HepG2 (cell line): ENCODE measurements at regions not wholly inside any gene's neighbourhood (a gene's known extent, or its start where the extent isn't known, plus 50 kb on each side); places are given as distances from the start of the nearest gene placed in this dataset.

Experiments
- ARID2 ChIP-seq: sonication (generic); formaldehyde crosslinking; IDR thresholded peaks from 2 replicates; pipeline ENCODE4 v1.8.1; 2022; ENCODE audit warnings: mild to moderate bottlenecking, missing genetic modification reagents, borderline replicate concordance
- CTCF ChIP-seq: sonication (generic); formaldehyde crosslinking; IDR thresholded peaks from 2 replicates; pipeline ENCODE4 v1.5.0; 2020; ENCODE audit warnings: mild to moderate bottlenecking, missing genetic modification reagents, moderate library complexity
- DNMT1 ChIP-seq: sonication (generic); formaldehyde crosslinking; IDR thresholded peaks from 2 replicates; pipeline ENCODE4 v1.5.1; 2020; ENCODE audit warnings: mild to moderate bottlenecking, missing genetic modification reagents
- ELF1 ChIP-seq: sonication (generic); formaldehyde crosslinking; IDR thresholded peaks from 2 replicates; pipeline ENCODE4 v1.4.0; 2020; ENCODE audit warnings: missing genetic modification reagents
- FOSL2 ChIP-seq: sonication (generic); formaldehyde crosslinking; IDR thresholded peaks from 2 replicates; pipeline ENCODE4 v1.4.0; 2020; ENCODE audit warnings: missing genetic modification reagents
- GATAD2A ChIP-seq: IDR thresholded peaks from 2 replicates; pipeline ENCODE4 v1.6.1; 2016
- HDAC6 ChIP-seq: fragments of 200-600 bp; sonication (generic); IDR thresholded peaks from 2 replicates; pipeline ENCODE4 v1.7.0; 2017; ENCODE audit warnings: mild to moderate bottlenecking, antibody characterized with exemption, low read length, low read depth
- KLF16 ChIP-seq, 2 experiments: sonication (generic) in 1 of 2; formaldehyde crosslinking in 1 of 2; IDR thresholded peaks; 2 replicates each; pipeline versions ENCODE4 v1.6.1 to v1.8.0; 2016 to 2023; ENCODE audit warnings: missing genetic modification reagents in 2 of 2, missing compliant biosample characterization in 1 of 2
- MXI1 ChIP-seq: IDR thresholded peaks from 3 replicates; pipeline ENCODE4 v1.6.1; 2012; ENCODE audit warnings: low read depth, low read length, inconsistent platforms, borderline replicate concordance
- SRSF4 ChIP-seq: fragments of 200-400 bp; formaldehyde crosslinking; IDR thresholded peaks from one replicate; pipeline ENCODE4 v1.6.1; 2018; ENCODE audit warnings: mild to moderate bottlenecking, low read depth, low read length, moderate library complexity; ENCODE audit not compliant: poor library complexity, severe bottlenecking
- ZEB1 ChIP-seq: IDR thresholded peaks from 2 replicates; pipeline ENCODE4 v1.6.1; 2012; ENCODE audit warnings: mild to moderate bottlenecking, low read depth, inconsistent platforms; ENCODE audit not compliant: insufficient replicate concordance
- ZFP62 ChIP-seq: sonication (generic); formaldehyde crosslinking; IDR thresholded peaks from 2 replicates; pipeline ENCODE4 v1.4.0; 2020; ENCODE audit warnings: missing genetic modification reagents
- ZNF274 ChIP-seq: sonication (generic); formaldehyde crosslinking; IDR thresholded peaks from 2 replicates; pipeline ENCODE4 v1.5.1; 2020; ENCODE audit warnings: mild to moderate bottlenecking, missing genetic modification reagents
- ZNF572 ChIP-seq: sonication (generic); formaldehyde crosslinking; IDR thresholded peaks from 2 replicates; pipeline ENCODE4 v1.5.1; 2020; ENCODE audit warnings: mild to moderate bottlenecking, missing genetic modification reagents
- ZSCAN20 ChIP-seq: sonication (generic); formaldehyde crosslinking; IDR thresholded peaks from 2 replicates; pipeline ENCODE4 v1.4.0; 2020; ENCODE audit warnings: missing genetic modification reagents, mild to moderate bottlenecking, borderline replicate concordance
- ZXDC ChIP-seq: sonication (generic); formaldehyde crosslinking; IDR thresholded peaks from 2 replicates; pipeline ENCODE4 v1.5.0; 2020; ENCODE audit warnings: mild to moderate bottlenecking, missing genetic modification reagents
- TF ChIP-seq, protein P1 (sequence below): sonication (generic); formaldehyde crosslinking; IDR thresholded peaks from 2 replicates; pipeline ENCODE4 v1.5.1; 2020; ENCODE audit warnings: mild to moderate bottlenecking, moderate library complexity, missing genetic modification reagents
- TF ChIP-seq, protein P2 (sequence below): sonication (generic); formaldehyde crosslinking; IDR thresholded peaks from 2 replicates; pipeline ENCODE4 v1.5.0; 2020; ENCODE audit warnings: missing genetic modification reagents, mild to moderate bottlenecking, borderline replicate concordance
- TF ChIP-seq, protein P3 (sequence below): IDR thresholded peaks from 2 replicates; pipeline ENCODE4 v1.6.1; 2016; ENCODE audit warnings: mild to moderate bottlenecking

GRCh38 chr6:44655412-44656342 is 268.2 kb downstream of the CDC5L start (continued):
- TF ChIP-seq KLF16 (CRISPR knock-in tag; IDR thresholded peaks at IDR 0.05) (peak in 1 of 2 experiments; percentile 44; a peak in 1 of 4 replicates), GATAD2A (peak; percentile 50; the same call in 1 of the 2 replicates), HDAC6 (no peak), CTCF (CRISPR knock-in tag) (peak; percentile 98), ZFP62 (CRISPR knock-in tag) (no peak), FOSL2 (CRISPR knock-in tag) (0 out of 2 replicates have a peak, but pooled peaks have one; percentile 26), DNMT1 (CRISPR knock-in tag) (0 out of 2 replicates have a peak, but pooled peaks have one; percentile 77), ARID2 (peak; percentile 57; the same call in 1 of the 2 replicates), ZNF274 (CRISPR knock-in tag) (peak; percentile 48; the same call in 1 of the 2 replicates), SRSF4 (no peak), ZXDC (CRISPR knock-in tag) (no peak), ZEB1 (peak; percentile 39), MXI1 (no peak), ZSCAN20 (CRISPR knock-in tag) (no peak), ELF1 (CRISPR knock-in tag) (0 out of 2 replicates have a peak, but pooled peaks have one; percentile 23), ZNF572 (0 out of 2 replicates have a peak, but pooled peaks have one; percentile 48)
- TF ChIP-seq, protein P1, sequence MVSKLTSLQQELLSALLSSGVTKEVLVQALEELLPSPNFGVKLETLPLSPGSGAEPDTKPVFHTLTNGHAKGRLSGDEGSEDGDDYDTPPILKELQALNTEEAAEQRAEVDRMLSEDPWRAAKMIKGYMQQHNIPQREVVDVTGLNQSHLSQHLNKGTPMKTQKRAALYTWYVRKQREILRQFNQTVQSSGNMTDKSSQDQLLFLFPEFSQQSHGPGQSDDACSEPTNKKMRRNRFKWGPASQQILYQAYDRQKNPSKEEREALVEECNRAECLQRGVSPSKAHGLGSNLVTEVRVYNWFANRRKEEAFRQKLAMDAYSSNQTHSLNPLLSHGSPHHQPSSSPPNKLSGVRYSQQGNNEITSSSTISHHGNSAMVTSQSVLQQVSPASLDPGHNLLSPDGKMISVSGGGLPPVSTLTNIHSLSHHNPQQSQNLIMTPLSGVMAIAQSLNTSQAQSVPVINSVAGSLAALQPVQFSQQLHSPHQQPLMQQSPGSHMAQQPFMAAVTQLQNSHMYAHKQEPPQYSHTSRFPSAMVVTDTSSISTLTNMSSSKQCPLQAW (CRISPR knock-in tag), result peak; percentile 80
- TF ChIP-seq, protein P2, sequence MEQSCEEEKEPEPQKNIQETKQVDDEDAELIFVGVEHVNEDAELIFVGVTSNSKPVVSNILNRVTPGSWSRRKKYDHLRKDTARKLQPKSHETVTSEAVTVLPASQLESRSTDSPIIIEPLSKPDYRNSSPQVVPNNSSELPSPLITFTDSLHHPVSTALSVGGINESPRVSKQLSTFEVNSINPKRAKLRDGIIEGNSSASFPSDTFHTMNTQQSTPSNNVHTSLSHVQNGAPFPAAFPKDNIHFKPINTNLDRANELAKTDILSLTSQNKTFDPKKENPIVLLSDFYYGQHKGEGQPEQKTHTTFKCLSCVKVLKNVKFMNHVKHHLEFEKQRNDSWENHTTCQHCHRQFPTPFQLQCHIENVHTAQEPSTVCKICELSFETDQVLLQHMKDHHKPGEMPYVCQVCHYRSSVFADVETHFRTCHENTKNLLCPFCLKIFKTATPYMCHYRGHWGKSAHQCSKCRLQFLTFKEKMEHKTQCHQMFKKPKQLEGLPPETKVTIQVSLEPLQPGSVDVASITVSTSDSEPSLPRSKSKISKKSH (CRISPR knock-in tag), result 0 out of 2 replicates have a peak, but pooled peaks have one; percentile 32
- TF ChIP-seq, protein P3, sequence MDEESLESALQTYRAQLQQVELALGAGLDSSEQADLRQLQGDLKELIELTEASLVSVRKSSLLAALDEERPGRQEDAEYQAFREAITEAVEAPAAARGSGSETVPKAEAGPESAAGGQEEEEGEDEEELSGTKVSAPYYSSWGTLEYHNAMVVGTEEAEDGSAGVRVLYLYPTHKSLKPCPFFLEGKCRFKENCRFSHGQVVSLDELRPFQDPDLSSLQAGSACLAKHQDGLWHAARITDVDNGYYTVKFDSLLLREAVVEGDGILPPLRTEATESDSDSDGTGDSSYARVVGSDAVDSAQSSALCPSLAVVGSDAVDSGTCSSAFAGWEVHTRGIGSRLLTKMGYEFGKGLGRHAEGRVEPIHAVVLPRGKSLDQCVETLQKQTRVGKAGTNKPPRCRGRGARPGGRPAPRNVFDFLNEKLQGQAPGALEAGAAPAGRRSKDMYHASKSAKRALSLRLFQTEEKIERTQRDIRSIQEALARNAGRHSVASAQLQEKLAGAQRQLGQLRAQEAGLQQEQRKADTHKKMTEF (CRISPR knock-in tag), result 0 out of 2 replicates have a peak, but pooled peaks have one; percentile 38
